Upper lobe of right lung (tissue), 1 donor: ENCODE measurements at regions not wholly inside any gene's neighbourhood (a gene's known extent, or its start where the extent isn't known, plus 50 kb on each side); places are given as distances from the start of the nearest gene placed in this dataset.
A peak's percentile ranks its signal among the peaks of the same experiment; 100 is the strongest.
"Not testable (repeated sequence)": the region's sequence is repeated elsewhere in the genome, so short reads cannot be mapped to it uniquely, and the experiment has no call there.

ENCODE experiments used
- ATAC-seq: fragments of 200-7000 bp; cut with Tn5 transposase; one replicate; pipeline ENCODE4 v1.9.1; 2020; ENCODE audit warnings: mild to moderate bottlenecking, moderate library complexity
- DNase-seq: peaks from one replicate; pipeline ENCODE4 v3.0.0-alpha.2; 2020
- H3K27ac ChIP-seq: fragments of 200-600 bp; one replicate; pipeline ENCODE4 v1.8.0; 2022
- H3K27me3 ChIP-seq: fragments of 200-600 bp; one replicate; pipeline ENCODE4 v1.8.0; 2022; ENCODE audit warnings: mild to moderate bottlenecking
- H3K36me3 ChIP-seq: fragments of 200-600 bp; one replicate; pipeline ENCODE4 v1.8.0; 2022
- H3K4me1 ChIP-seq: fragments of 200-600 bp; one replicate; pipeline ENCODE4 v1.8.0; 2022
- H3K4me3 ChIP-seq: fragments of 200-600 bp; one replicate; pipeline ENCODE4 v1.8.0; 2022; ENCODE audit warnings: mild to moderate bottlenecking
- H3K9me3 ChIP-seq: fragments of 200-600 bp; one replicate; pipeline ENCODE4 v1.8.0; 2022
- CTCF ChIP-seq: fragments of 200-600 bp; IDR thresholded peaks from one replicate; pipeline ENCODE4 v1.8.0; 2022; ENCODE audit warnings: antibody characterized with exemption
- intact Hi-C: fragments of 100-400 bp; cut with DNase I; formaldehyde crosslinking; loops from one replicate; pipeline ENCODE4 v1.11.0; 2022
- donor health status: DM: no; HTN: yes; CAD: no; lungs with severe emphysema.

DNA sequence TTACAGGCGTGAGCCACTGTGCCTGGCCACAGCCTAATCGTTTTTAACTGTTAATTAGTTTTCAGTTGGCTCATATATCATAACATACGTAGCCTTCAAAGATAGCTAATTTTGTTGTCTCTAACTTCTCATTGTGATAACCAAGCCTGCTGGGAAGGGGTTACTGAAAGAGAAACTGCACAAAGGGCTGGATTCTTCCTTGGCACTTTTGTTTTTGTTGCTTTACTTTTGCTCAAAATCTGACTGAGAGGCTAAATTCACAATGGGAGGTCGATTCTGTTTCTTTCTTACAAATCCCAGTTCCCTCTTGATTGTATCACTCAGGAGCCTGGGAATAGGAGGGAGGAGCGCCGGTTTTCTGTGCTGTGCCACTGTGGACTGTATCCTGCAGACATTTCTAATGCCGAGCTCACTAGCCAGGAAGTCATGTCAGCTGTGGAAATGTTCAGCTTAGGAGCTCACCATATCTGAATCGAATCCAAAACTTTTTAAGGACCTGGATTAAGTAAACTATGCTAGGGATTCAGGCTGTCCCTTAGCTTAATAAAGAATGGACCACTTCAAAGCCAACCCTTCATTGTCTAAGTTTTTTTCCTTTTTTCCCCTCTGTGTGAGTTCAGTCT lies 120.5 kb upstream of the FAT1 start:
- peak overlapping the region; percentile 23 for H3K4me3 ChIP-seq
- no peaks in the 10 kb centered on the region for H3K4me1 ChIP-seq
- no peak for TF ChIP-seq CTCF
- no peaks in the 10 kb centered on the region for H3K36me3 ChIP-seq
- peak overlapping the region; percentile 67 for H3K27ac ChIP-seq
- H3K9me3 ChIP-seq: no peaks in the 10 kb centered on the region
- ATAC-seq: peak; percentile 53
- intact Hi-C loops: no loop called here
- H3K27me3 ChIP-seq: no peaks in the 10 kb centered on the region
- DNase-seq: no peak

DNA sequence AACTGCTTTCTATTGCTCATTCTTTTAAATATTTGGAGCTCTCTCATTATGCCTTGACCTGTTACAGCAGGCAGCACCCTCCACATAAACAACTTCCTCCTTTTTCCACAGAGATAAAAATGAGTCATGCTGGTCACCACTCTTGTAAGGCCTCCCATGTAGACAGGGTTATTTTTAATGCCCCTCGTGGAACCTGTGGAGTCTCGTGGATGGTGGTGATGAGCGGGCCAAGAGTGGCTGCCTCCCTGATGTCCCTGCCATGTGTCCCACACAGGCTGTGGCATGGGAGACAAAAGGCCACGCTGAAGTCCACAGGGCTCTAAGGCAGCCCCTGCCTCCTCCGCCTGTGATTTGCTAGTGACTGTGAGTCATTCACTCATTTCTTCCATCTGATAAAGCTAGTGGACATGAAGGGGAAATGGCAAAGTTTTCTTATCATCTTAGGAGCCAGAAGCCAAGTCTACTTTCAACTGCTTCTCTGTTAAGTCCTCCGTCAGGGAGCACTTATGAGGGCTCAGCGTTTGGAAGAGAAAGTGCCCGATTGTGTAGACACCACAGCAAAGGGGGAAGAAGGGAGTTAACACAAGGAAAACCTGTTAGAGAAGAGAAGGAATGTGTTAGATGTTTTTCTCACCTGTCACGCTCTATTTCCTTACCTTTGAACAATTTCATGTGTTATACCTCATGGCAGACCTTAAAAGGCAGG lies 121.6 kb upstream of the FAT1 start:
- no peak for TF ChIP-seq CTCF
- H3K27ac ChIP-seq: no peak overlapping the region
- intact Hi-C loops: no loop called here
- no peak overlapping the region for H3K4me3 ChIP-seq
- no peaks in the 10 kb centered on the region for H3K27me3 ChIP-seq
- ATAC-seq (peak; percentile 56), DNase-seq (no peak)
- H3K4me1 ChIP-seq: no peaks in the 10 kb centered on the region
- H3K9me3 ChIP-seq: no peaks in the 10 kb centered on the region
- H3K36me3 ChIP-seq: no peaks in the 10 kb centered on the region

DNA sequence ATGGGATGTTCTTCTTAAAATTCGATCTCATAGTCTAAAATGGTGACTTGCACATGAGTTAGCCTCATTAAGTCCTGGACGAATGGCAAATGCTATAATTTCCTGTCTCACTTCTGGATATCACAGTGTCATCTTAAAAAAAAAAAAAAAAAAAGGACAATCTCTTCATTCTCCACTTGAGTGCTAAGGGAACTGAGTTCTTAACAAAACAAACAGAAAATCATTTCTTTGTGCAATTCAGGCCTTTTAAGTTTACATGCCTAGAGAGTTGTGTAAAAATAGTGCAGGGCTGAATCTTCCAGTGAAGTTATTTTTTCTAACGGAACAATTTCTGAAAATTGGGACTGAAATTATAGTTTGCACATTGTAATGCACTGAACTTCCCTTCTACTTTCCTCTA lies 122.8 kb upstream of the FAT1 start:
- no peak for TF ChIP-seq CTCF
- no peak overlapping the region for H3K4me3 ChIP-seq
- no peaks in the 10 kb centered on the region for H3K9me3 ChIP-seq
- H3K4me1 ChIP-seq: no peaks in the 10 kb centered on the region
- no peak for DNase-seq
- ATAC-seq: no peak
- no peaks in the 10 kb centered on the region for H3K36me3 ChIP-seq
- H3K27ac ChIP-seq: no peak overlapping the region
- intact Hi-C loops: no loop called here
- no peaks in the 10 kb centered on the region for H3K27me3 ChIP-seq

DNA sequence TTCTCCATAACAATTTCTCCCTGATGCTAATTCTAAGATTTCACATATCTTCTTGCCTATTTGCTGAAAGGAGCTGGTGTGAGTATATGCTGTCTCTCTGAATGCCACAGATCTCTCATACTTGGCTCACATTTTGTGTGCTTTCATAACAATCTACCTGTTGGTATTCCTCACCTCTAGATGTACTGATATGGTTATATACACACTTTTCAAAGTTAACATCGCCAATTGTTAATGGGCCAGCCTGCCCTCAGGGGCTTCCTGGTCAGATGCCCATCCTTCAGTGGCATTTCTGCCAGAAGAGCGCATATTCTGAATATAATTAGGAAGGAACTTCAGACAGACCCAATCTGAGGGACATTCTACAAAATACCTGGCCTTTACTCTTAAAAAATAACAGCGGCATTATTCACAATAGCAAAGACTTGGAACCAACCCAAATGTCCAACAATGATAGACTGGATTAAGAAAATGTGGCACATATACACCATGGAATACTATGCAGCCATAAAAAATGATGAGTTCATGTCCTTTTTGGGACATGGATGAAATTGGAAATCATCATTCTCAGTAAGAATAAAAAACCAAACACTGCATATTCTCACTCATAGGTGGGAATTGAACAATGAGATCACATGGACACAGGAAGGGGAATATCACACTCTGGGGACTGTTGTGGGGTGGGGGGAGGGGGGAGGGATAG lies 123.9 kb upstream of the FAT1 start:
- intact Hi-C loops, ATAC-seq, H3K4me3 ChIP-seq: not testable (repeated sequence)

GRCh38 chr4:186848437-186848836 lies 124.8 kb upstream of the FAT1 start:
- TF ChIP-seq CTCF: no peak
- intact Hi-C loops: no loop called here
- DNase-seq (no peak), ATAC-seq (no peak)
- no peaks in the 10 kb centered on the region for H3K36me3 ChIP-seq
- H3K9me3 ChIP-seq: no peaks in the 10 kb centered on the region
- no peaks in the 10 kb centered on the region for H3K27me3 ChIP-seq
- H3K4me3 ChIP-seq: no peak overlapping the region
- H3K4me1 ChIP-seq: no peaks in the 10 kb centered on the region
- no peak overlapping the region for H3K27ac ChIP-seq

More for the DNA sequence above, 123.9 kb upstream of the FAT1 start:
- not testable (repeated sequence) for H3K9me3 ChIP-seq, H3K27me3 ChIP-seq, H3K4me1 ChIP-seq, H3K27ac ChIP-seq, H3K36me3 ChIP-seq, DNase-seq
